ENCODE measurements at regions not wholly inside any gene's neighbourhood (a gene's known extent, or its start where the extent isn't known, plus 50 kb on each side); places are given as distances from the start of the nearest gene placed in this dataset.

GRCh38 chr12:103247531-103247930 is 248.2 kb downstream of the C12orf42 start:
- H3K27ac Mint-ChIP-seq = no peak overlapping the region
- no peak for DNase-seq
- ATAC-seq = no peak

GRCh38 chr12:103249607-103250006 is 246.2 kb downstream of the C12orf42 start:
- peaks cover 0 to 4% (median 0%) of the 10 kb centered on the region in 5 donors for H3K27me3 Mint-ChIP-seq
- POLR2A ChIA-PET = no interaction called here
- H3K36me3 Mint-ChIP-seq = peaks cover 0 to 5% (median 5%) of the 10 kb centered on the region in 3 donors
- no peak overlapping the region for H3K4me3 Mint-ChIP-seq
- H3K4me1 Mint-ChIP-seq = peaks cover 0 to 2% (median 0%) of the 10 kb centered on the region in 4 donors
- DNase-seq = no peak
- no peak for ATAC-seq
- peaks cover 2 to 10% (median 6%) of the 10 kb centered on the region in 9 donors for H3K9me3 Mint-ChIP-seq
- no peak overlapping the region for H3K27ac Mint-ChIP-seq

More at GRCh38 chr12:103247531-103247930, 248.2 kb downstream of the C12orf42 start:
- Mint-ChIP-seq H3K4me1 (peaks cover 0 to 2% (median 0%) of the 10 kb centered on the region in 4 donors), H3K27me3 (peaks cover 0 to 3% (median 0%) of the 10 kb centered on the region in 5 donors), H3K9me3 (peaks cover 2 to 9% (median 4%) of the 10 kb centered on the region in 9 donors), H3K36me3 (peaks cover 0 to 5% (median 0%) of the 10 kb centered on the region in 3 donors), H3K4me3 (no peak overlapping the region)
- POLR2A ChIA-PET = no interaction called here

- Mint-ChIP-seq H3K9me3 (peaks cover 0 to 10% (median 6%) of the 10 kb centered on the region in 9 donors), H3K4me1 (no peaks in the 10 kb centered on the region), H3K4me3 (no peak overlapping the region), H3K27me3 (peaks cover 0 to 4% (median 0%) of the 10 kb centered on the region in 5 donors), H3K36me3 (peaks cover 0 to 5% (median 5%) of the 10 kb centered on the region in 3 donors), H3K27ac (no peak overlapping the region)
- DNase-seq = no peak
- no peak for ATAC-seq
- POLR2A ChIA-PET = no interaction called here
These were observed 245.3 kb downstream of the C12orf42 start for GRCh38 chr12:103250487-103250886.
